ENCODE measurements at regions not wholly inside any gene's neighbourhood (a gene's known extent, or its start where the extent isn't known, plus 50 kb on each side); places are given as distances from the start of the nearest gene placed in this dataset.

- Mint-ChIP-seq H3K4me1 (ENCODE audit: low read depth) (no peaks in the 10 kb centered on the region), H3K27ac (no peak overlapping the region), H3K27me3 (peaks cover 6% of the 10 kb centered on the region), H3K9me3 (no peaks in the 10 kb centered on the region), H3K36me3 (ENCODE audit: low read depth) (no peaks in the 10 kb centered on the region), H3K4me3 (no peak overlapping the region)
- ChIA-PET POLR2A (no interaction called here), CTCF (interaction anchor here (0.6 kb wide), 1 partner anchor 19 kb away, joined by 3 read pairs; no protein-coding TSS in a partner anchor)
- no peak for DNase-seq
- no peak for ATAC-seq
- intact Hi-C loops (cut with micrococcal nuclease) = no loop called here
- TF ChIP-seq, protein P1, sequence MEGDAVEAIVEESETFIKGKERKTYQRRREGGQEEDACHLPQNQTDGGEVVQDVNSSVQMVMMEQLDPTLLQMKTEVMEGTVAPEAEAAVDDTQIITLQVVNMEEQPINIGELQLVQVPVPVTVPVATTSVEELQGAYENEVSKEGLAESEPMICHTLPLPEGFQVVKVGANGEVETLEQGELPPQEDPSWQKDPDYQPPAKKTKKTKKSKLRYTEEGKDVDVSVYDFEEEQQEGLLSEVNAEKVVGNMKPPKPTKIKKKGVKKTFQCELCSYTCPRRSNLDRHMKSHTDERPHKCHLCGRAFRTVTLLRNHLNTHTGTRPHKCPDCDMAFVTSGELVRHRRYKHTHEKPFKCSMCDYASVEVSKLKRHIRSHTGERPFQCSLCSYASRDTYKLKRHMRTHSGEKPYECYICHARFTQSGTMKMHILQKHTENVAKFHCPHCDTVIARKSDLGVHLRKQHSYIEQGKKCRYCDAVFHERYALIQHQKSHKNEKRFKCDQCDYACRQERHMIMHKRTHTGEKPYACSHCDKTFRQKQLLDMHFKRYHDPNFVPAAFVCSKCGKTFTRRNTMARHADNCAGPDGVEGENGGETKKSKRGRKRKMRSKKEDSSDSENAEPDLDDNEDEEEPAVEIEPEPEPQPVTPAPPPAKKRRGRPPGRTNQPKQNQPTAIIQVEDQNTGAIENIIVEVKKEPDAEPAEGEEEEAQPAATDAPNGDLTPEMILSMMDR (IDR thresholded peaks at IDR 0.05) = no peak
These were observed 186.6 kb upstream of the RORA start for GRCh38 chr15:61415617-61416120.

- TF ChIP-seq, protein P1 (IDR thresholded peaks at IDR 0.05) = no peak
- H3K9me3 Mint-ChIP-seq = no peaks in the 10 kb centered on the region
- no peak for DNase-seq
- H3K27ac Mint-ChIP-seq = no peak overlapping the region
- H3K27me3 Mint-ChIP-seq = peaks cover 7% of the 10 kb centered on the region
- no peak overlapping the region for H3K4me3 Mint-ChIP-seq
- POLR2A ChIA-PET = no interaction called here
- H3K36me3 Mint-ChIP-seq (ENCODE audit: low read depth) = no peaks in the 10 kb centered on the region
- ATAC-seq = no peak
- H3K4me1 Mint-ChIP-seq (ENCODE audit: low read depth) = no peaks in the 10 kb centered on the region
- intact Hi-C loops (cut with micrococcal nuclease) = no loop called here
- CTCF ChIA-PET = no interaction called here
These were observed 182.9 kb upstream of the RORA start for GRCh38 chr15:61411902-61412510.

GRCh38 chr15:61410662-61411061 lies 181.6 kb upstream of the RORA start:
- intact Hi-C loops (cut with micrococcal nuclease) = no loop called here
- Mint-ChIP-seq H3K4me1 (ENCODE audit: low read depth) (no peaks in the 10 kb centered on the region), H3K27me3 (peaks cover 10% of the 10 kb centered on the region), H3K9me3 (no peaks in the 10 kb centered on the region), H3K4me3 (no peak overlapping the region), H3K27ac (no peak overlapping the region), H3K36me3 (ENCODE audit: low read depth) (no peaks in the 10 kb centered on the region)
- CTCF ChIA-PET = no interaction called here
- TF ChIP-seq, protein P1 (IDR thresholded peaks at IDR 0.05) = no peak
- DNase-seq (no peak), ATAC-seq (no peak)
- POLR2A ChIA-PET = no interaction called here

GRCh38 chr15:61404567-61404966 lies 175.5 kb upstream of the RORA start:
- DNase-seq (no peak), ATAC-seq (no peak)
- Mint-ChIP-seq H3K27ac (no peak overlapping the region), H3K36me3 (ENCODE audit: low read depth) (no peaks in the 10 kb centered on the region), H3K27me3 (peaks cover 15% of the 10 kb centered on the region), H3K4me3 (no peak overlapping the region), H3K4me1 (ENCODE audit: low read depth) (no peaks in the 10 kb centered on the region), H3K9me3 (no peaks in the 10 kb centered on the region)
- ChIA-PET CTCF (no interaction called here), POLR2A (no interaction called here)
- intact Hi-C loops (cut with micrococcal nuclease) = no loop called here
- TF ChIP-seq, protein P1 (IDR thresholded peaks at IDR 0.05) = no peak

DNA sequence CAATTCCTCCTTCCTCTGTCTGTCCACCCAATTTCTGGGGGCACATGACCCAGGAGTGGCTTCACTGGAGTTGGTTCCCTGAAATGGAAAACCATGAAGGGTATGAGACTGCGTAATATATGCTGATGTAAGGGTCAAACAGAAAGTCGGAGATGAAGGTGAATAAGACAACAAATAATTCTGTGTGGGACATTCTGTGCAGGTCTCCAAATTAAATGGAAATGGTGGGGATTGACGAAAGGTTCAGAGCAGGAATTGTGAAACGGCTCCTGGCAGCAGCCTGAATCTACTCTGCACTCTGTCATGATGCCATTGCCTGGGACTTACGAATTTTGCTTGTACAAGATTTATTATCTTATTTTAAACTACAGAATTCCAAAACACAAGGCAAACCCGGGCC lies 174.8 kb upstream of the RORA start:
- no peaks in the 10 kb centered on the region for H3K4me1 Mint-ChIP-seq (ENCODE audit: low read depth)
- intact Hi-C loops (cut with micrococcal nuclease) = no loop called here
- POLR2A ChIA-PET = no interaction called here
- no peak for DNase-seq
- no peak for ATAC-seq
- no peaks in the 10 kb centered on the region for H3K36me3 Mint-ChIP-seq (ENCODE audit: low read depth)
- no peaks in the 10 kb centered on the region for H3K9me3 Mint-ChIP-seq
- H3K4me3 Mint-ChIP-seq = no peak overlapping the region
- H3K27ac Mint-ChIP-seq = no peak overlapping the region
- peaks cover 13% of the 10 kb centered on the region for H3K27me3 Mint-ChIP-seq
- TF ChIP-seq, protein P1 (IDR thresholded peaks at IDR 0.05) = no peak
- CTCF ChIA-PET = no interaction called here

Data from activated CD8-positive, alpha-beta T cell treated with anti-CD3 and anti-CD28 coated beads for 36 hours (primary cell).